Medulla oblongata (tissue), 1 donor: ENCODE measurements at regions not wholly inside any gene's neighbourhood (a gene's known extent, or its start where the extent isn't known, plus 50 kb on each side); places are given as distances from the start of the nearest gene placed in this dataset.
"Not testable (repeated sequence)": the region's sequence is repeated elsewhere in the genome, so short reads cannot be mapped to it uniquely, and the experiment has no call there.

Experiments used
- DNase-seq: peaks from one replicate; pipeline ENCODE4 v3.0.0-alpha.2; 2015; ENCODE audit errors: extremely low spot score

DNA sequence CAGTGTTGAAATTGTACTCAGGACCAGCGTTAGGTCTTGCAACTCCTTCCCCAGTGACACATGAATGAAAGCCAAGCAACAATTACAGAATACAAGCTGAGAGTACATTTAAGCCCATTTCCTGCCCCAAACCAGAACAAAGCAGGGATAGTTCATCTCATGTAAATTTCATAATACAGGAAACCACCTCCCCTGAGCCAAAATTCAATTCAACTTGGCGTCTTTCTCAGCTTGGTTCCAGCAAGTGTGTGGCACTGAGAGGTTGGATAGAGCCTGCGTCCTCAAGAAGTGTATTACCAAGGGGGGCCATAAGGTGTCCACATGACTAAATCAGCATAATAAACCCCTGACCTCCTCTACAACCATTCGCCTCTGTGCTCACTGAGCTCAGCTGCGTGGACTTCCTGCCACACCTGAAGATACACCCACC lies 278.9 kb upstream of the CRY1 start:
- no peak for DNase-seq

DNA sequence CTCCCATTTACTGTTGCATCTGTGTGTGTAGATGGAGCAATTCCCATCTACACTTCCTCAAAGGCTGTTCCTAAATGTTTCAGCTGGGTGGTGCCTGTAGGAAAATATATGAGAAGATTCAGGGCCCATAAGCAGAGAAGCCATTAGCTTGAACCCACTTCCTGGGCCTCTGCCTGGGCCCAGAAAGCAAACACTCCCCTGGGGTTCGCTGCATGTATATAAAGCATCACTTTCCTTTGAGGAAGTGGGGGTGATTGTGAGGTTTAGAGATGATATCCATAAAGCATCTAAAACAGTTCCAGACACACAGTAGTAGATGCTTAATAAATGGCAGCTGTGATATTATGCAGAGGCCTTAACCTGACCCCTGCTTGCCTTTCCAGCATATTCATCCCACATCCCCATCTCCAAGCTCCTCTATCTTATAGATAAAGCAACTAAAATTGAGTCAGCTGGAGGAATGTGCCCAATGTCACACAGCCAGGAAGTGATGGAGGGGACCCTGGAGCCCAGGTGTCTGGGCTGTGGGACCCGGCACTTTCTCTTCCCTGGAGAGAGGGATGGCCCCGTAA lies 280.0 kb upstream of the CRY1 start:
- DNase-seq = no peak

- no peak for DNase-seq
Measured at GRCh38 chr12:107374161-107374840, 281.0 kb upstream of the CRY1 start.

GRCh38 chr12:107375231-107375630 lies 281.9 kb upstream of the CRY1 start:
- no peak for DNase-seq

- DNase-seq = no peak
Measured at GRCh38 chr12:107377596-107378385, 284.4 kb upstream of the CRY1 start.

DNA sequence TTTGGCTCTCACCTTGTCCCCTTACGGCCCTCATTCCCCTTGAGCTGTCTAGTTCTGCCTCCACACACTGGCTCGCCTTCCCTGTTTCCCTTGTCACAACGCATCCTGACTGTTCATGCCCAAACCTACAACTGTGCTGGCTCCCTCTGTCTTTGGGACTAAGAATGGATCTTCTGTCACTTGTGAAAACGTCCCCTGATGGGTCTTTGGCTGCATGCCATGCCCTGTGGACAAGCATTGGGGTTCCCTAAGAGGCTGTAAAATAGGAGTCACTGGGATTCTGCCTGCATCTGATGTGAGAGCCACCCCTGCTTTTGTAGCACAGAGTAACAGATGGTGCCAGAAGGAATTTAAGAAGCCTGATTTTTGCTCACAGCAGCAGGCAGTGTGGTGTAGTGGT lies 285.3 kb upstream of the CRY1 start:
- no peak for DNase-seq

DNA sequence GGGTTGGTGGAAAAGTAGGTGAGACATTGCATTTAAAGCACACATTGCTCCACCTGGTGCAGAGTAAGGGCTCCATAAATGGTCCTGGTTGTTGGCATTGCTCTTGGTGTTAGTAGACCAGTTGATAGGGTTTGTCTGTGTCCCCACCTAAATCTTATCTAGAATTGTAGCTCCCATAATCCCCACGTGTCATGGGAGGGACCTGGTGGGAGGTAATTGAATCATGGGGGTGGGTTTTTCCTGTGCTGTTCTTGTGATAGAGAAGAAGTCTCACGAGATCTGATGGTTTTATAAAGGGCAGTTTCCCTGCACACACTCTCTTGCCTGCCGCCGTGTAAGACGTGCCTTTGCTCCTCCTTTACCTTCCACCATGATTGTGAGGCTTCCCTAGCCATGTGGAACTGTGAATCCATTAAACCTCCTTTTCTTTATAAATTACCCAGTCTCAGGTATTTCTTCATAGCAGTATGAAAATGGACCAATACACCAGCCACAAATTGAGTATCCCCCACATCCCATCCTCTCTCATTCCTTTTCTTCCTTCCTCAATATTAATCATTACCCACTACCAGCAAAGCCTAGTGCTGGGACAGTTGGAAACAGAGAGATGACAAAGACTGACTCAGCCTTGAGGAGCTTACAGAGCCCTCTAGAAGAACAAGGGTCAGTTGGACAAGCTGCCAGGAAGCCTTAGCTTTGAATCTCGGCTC lies 285.9 kb upstream of the CRY1 start:
- DNase-seq = not testable (repeated sequence)

GRCh38 chr12:107379852-107380567 lies 286.7 kb upstream of the CRY1 start:
- no peak for DNase-seq

DNA sequence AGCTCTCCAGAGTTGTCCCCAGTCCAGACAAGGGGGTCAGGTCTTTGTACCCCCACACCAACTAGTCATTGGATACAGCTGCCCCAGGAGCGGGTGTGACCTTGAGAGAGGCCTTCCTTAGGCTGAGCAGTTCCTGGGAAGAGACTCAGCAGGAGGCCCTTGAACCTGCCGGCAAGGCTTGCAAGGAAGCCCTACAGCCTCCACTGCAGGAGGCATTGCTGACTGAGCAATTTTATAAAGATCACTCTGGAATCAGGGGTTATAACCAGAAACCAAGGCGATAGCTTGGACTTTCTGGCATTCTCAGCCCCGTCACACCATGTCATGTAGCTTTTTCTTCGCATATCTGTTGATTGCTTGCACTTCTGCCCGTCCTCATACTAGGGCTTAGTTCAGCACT lies 291.3 kb upstream of the CRY1 start:
- DNase-seq = no peak

DNA sequence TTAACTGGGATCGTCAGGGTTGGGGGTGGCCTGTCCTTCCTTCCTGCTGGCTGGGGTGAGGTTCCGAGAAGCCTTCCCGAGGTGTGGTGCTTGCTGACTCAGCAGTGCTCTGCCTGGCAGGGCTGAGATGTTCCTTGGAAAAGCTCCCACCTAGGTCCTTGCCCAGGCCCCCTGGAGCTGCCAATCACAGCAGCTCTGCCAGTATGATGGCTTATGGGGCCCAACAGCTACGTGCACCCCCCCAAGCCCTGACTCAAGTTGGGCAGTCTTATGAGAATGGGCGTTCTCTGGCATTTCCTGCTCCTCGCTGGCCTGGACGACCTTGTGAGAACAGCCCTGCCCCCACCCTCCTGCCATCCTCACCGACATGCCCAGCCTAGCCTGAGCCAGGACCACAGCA lies 292.2 kb upstream of the CRY1 start:
- DNase-seq = no peak

DNA sequence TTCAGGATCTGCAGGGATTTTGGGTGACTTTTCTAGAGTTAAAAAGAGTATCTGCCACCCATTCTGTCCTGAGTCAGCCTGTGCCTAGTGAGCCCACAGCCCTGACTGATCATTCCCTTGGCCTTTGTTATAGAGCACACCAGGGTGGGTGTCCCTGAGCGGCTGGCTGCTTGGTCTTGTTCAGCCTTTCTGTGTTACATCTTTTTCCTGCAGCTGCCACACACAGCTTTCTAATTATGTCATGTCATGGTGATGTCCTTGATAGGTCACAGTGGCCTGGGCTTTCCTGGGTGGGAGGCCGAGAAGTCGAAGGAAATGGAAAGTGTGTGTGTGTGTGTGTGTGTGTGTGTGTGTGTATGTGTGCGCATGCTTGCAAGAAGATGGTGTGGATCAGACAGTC lies 293.2 kb upstream of the CRY1 start:
- DNase-seq = no peak

GRCh38 chr12:107388263-107388662 lies 294.9 kb upstream of the CRY1 start:
- DNase-seq = no peak

DNA sequence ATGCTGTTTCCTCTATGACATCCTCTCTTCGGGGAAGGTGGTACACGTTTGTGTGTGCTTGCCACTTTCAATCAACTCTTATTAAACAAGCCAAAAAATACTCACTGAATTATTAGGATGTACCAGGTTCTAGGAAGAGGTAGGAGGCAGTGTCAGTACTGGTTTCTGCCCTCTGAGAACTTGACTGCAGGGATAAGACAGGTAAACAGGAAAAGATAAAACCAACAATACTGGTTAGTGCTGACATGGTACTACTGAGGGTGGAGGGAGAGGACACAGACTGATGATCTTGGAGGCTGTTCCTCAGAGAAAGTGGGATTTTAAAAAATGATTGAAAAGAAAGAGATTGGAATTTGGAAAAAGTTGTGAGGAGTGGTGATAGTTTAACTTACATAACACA lies 295.2 kb upstream of the PWP1 start:
- DNase-seq = no peak

DNA sequence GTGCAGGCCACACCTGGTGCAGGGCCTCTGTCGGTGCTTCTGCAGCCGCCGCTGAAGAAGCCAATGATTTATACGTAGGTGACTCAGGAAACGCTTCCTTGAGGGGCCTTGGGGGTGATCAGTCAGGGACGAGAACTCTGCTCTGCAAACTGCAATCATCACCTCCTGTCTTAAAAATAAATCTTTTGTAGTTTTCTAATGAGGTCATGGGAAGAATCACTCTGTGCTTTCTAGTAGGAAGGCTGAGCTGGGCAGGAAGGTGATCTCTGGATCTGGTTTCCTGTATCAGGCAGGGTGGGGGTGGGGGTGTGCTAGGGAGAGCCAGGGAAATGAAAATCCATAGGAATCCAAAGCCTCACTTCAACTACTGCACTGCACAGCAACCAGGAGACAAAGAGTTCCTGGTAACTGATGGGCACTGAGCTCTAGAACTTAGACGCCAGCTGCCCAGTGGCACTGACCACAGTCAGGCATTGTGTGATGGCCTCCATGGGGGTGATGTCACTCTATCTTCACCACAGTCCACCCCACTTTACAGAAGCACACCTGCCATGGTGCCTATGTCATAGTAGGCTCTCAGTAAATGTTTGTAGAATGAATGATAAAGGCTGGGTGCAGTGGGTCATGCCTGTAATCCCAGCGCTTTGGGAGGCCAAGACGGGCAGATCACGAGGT lies 292.4 kb upstream of the PWP1 start:
- no peak for DNase-seq

DNA sequence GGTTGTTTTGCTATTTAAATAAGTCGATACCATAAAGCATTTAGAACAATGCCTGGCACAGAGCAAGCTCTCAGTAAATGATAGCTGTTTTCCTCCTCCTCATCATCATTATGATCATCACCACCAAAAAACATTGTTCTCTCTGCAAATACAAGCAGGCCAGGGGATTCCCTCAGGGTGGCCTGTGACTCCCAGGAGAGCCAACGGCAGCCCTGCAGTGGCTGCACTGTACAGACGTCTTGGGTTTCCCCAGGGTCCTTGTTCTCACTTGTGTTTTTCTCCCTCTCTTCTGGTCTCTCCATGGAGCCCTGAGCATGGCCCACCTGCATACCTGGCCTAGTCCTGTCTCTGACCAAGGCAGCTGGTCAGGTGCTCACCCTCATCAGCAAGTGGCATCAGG lies 290.9 kb upstream of the PWP1 start:
- DNase-seq = no peak

DNA sequence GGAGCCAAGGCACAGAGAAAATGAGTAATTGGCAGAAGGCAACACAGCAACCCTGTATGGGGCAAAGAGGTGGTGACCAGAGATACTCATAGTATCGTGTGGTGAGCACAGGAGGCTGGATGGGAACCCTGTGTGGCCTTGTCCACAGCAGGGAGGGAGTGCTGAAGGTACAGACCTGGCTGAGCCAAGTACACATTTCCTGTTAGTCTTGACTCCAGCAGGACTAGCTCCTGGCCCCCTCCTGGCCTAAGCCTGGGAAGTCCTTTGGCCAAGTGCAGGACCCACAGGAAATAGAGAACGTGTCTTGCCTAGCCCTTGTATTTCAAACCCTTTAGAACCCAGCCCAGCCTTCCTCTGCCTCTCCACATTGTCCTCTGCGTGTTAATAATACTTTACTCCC lies 289.8 kb upstream of the PWP1 start:
- DNase-seq = no peak

DNA sequence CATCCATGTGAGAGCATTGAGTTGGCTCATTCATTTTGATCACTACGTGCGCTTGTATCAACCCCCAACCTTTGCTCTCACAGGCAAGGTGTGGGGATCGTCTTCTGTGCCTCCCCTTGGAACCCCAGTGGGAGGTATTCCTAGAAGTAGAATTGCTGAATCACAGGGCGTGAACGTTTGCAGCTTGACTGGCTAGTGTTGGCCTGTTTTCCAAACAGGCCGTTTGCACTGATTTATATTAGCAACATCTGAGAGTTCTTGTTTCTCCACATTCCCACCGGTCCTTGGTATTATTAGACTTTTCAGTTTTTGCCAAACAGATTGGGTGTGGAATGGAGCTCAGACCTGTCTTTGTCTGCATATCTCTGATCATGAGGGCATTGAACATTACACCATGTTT lies 288.6 kb upstream of the PWP1 start:
- no peak for DNase-seq

- no peak for DNase-seq
Measured at GRCh38 chr12:107397890-107398500, 287.6 kb upstream of the PWP1 start.

- DNase-seq = no peak
Measured at GRCh38 chr12:107399046-107399445, 286.6 kb upstream of the PWP1 start.

GRCh38 chr12:107400686-107401447 lies 284.7 kb upstream of the PWP1 start:
- peak; percentile 67 for DNase-seq
